ENCODE measurements at regions not wholly inside any gene's neighbourhood (a gene's known extent, or its start where the extent isn't known, plus 50 kb on each side); places are given as distances from the start of the nearest gene placed in this dataset.

GRCh38 chr20:11267762-11268335 lies 594.0 kb upstream of the JAG1 start:
- TF ChIP-seq CTCF (IDR thresholded peaks at IDR 0.05) (no peak), POLR2A (IDR thresholded peaks at IDR 0.05) (no peak)
- Histone ChIP-seq H3K4me3 (no peak overlapping the region), H3K27me3 (no peaks in the 10 kb centered on the region), H3K4me1 (peaks cover 4 to 12% of the 10 kb centered on the region in 2 donors), H3K9me3 (no peaks in the 10 kb centered on the region), H3K36me3 (no peaks in the 10 kb centered on the region), H3K27ac (peak overlapping the region; percentile 53 to 62)
- intact Hi-C loops (cut with DNase I; ENCODE audit: low total_unique reads), result no loop called here
- DNase-seq, result no peak

GRCh38 chr20:11270566-11270965 lies 596.8 kb upstream of the JAG1 start:
- H3K4me1 ChIP-seq, result peaks cover 4 to 12% of the 10 kb centered on the region in 2 donors
- TF ChIP-seq POLR2A (IDR thresholded peaks at IDR 0.05) (no peak), CTCF (IDR thresholded peaks at IDR 0.05) (no peak)
- H3K27ac ChIP-seq, result no peak overlapping the region
- no peak overlapping the region for H3K4me3 ChIP-seq
- DNase-seq, result no peak
- H3K36me3 ChIP-seq, result no peaks in the 10 kb centered on the region
- H3K27me3 ChIP-seq, result no peaks in the 10 kb centered on the region
- intact Hi-C loops (cut with DNase I; ENCODE audit: low total_unique reads), result loop anchor here (10.0 kb wide), 1 partner anchor 596 kb away; the partner anchor contains the start of gene JAG1
- H3K9me3 ChIP-seq, result no peaks in the 10 kb centered on the region

- Histone ChIP-seq H3K4me1 (peaks cover 4 to 12% of the 10 kb centered on the region in 2 donors), H3K36me3 (no peaks in the 10 kb centered on the region), H3K4me3 (no peak overlapping the region), H3K27ac (no peak overlapping the region), H3K27me3 (no peaks in the 10 kb centered on the region), H3K9me3 (no peaks in the 10 kb centered on the region)
- intact Hi-C loops (cut with DNase I; ENCODE audit: low total_unique reads), result loop anchor here (10.0 kb wide), 1 partner anchor 597 kb away; the partner anchor contains the start of gene JAG1
- TF ChIP-seq CTCF (IDR thresholded peaks at IDR 0.05), result no peak
- TF ChIP-seq POLR2A (IDR thresholded peaks at IDR 0.05), result no peak
- DNase-seq, result no peak
Observed at GRCh38 chr20:11271319-11271718, 597.5 kb upstream of the JAG1 start.

GRCh38 chr20:11271920-11272594 lies 598.3 kb upstream of the JAG1 start:
- no peak for DNase-seq
- H3K27me3 ChIP-seq, result no peaks in the 10 kb centered on the region
- peaks cover 4 to 8% of the 10 kb centered on the region in 2 donors for H3K4me1 ChIP-seq
- TF ChIP-seq CTCF (IDR thresholded peaks at IDR 0.05) (no peak), POLR2A (IDR thresholded peaks at IDR 0.05) (no peak)
- intact Hi-C loops (cut with DNase I; ENCODE audit: low total_unique reads), result loop anchor here (10.0 kb wide), 1 partner anchor 597 kb away; the partner anchor contains the start of gene JAG1
- no peak overlapping the region for H3K27ac ChIP-seq
- H3K4me3 ChIP-seq, result no peak overlapping the region
- H3K36me3 ChIP-seq, result no peaks in the 10 kb centered on the region
- no peaks in the 10 kb centered on the region for H3K9me3 ChIP-seq

GRCh38 chr20:11274141-11274594 lies 600.4 kb upstream of the JAG1 start:
- intact Hi-C loops (cut with DNase I; ENCODE audit: low total_unique reads), result loop anchor here (10.0 kb wide), 1 partner anchor 599 kb away; the partner anchor contains the start of gene JAG1
- H3K27ac ChIP-seq, result no peak overlapping the region
- H3K36me3 ChIP-seq, result no peaks in the 10 kb centered on the region
- no peaks in the 10 kb centered on the region for H3K4me1 ChIP-seq
- no peaks in the 10 kb centered on the region for H3K27me3 ChIP-seq
- peak in 1 of 2 donors; percentile 31 for DNase-seq
- no peaks in the 10 kb centered on the region for H3K9me3 ChIP-seq
- H3K4me3 ChIP-seq, result no peak overlapping the region
- peak; percentile 25 to 60 (median 47) for TF ChIP-seq CTCF (IDR thresholded peaks at IDR 0.05)
- no peak for TF ChIP-seq POLR2A (IDR thresholded peaks at IDR 0.05)

Measured in uterus (tissue), 3 donors.